OCI-LY3 (cell line): ENCODE measurements at regions not wholly inside any gene's neighbourhood (a gene's known extent, or its start where the extent isn't known, plus 50 kb on each side); places are given as distances from the start of the nearest gene placed in this dataset.

ENCODE experiments used
- EZH2phosphoT487 ChIP-seq: fragments of 200-600 bp; shearing (Covaris generic); IDR thresholded peaks from 2 replicates; pipeline ENCODE4 v1.6.1; 2018; ENCODE audit warnings: antibody characterized with exemption, mixed run types, low read depth
- TF ChIP-seq, protein P1 (sequence below): fragments of 200-600, 300-600 bp; sonication (generic); IDR thresholded peaks from 2 replicates; pipeline ENCODE4 v1.5.1; 2014; ENCODE audit warnings: antibody characterized with exemption, low read length, low read depth

- TF ChIP-seq, protein P1, sequence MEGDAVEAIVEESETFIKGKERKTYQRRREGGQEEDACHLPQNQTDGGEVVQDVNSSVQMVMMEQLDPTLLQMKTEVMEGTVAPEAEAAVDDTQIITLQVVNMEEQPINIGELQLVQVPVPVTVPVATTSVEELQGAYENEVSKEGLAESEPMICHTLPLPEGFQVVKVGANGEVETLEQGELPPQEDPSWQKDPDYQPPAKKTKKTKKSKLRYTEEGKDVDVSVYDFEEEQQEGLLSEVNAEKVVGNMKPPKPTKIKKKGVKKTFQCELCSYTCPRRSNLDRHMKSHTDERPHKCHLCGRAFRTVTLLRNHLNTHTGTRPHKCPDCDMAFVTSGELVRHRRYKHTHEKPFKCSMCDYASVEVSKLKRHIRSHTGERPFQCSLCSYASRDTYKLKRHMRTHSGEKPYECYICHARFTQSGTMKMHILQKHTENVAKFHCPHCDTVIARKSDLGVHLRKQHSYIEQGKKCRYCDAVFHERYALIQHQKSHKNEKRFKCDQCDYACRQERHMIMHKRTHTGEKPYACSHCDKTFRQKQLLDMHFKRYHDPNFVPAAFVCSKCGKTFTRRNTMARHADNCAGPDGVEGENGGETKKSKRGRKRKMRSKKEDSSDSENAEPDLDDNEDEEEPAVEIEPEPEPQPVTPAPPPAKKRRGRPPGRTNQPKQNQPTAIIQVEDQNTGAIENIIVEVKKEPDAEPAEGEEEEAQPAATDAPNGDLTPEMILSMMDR = no peak
- TF ChIP-seq EZH2phosphoT487 = no peak
Measured at GRCh38 chrX:107514944-107515343, 65.5 kb downstream of the FRMPD3 start.
